ENCODE measurements at regions not wholly inside any gene's neighbourhood (a gene's known extent, or its start where the extent isn't known, plus 50 kb on each side); places are given as distances from the start of the nearest gene placed in this dataset.
"Not testable (repeated sequence)": the region's sequence is repeated elsewhere in the genome, so short reads cannot be mapped to it uniquely, and the experiment has no call there.

- DNase-seq: peak; percentile 91
Measured at GRCh38 chr6:17012421-17013225, 89.2 kb upstream of the STMND1 start.

DNA sequence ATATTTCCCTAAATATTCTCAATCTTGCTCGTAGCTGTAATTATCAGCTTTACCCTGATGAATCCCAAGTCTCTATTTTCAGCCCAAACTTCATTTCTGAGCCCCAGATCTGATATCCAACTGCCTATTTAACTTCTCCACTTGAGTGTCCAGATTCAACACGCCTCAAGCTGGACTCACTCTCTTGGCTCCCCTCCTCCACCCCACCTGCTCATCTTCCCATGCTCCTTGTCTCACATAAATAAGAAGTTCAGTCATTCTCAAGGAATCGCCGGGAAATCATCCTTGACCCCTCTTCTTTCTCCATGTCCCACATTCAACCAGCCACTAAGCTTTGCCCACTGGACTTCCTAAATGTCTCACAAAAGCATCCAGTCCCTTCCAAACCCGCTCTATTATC is 89.9 kb upstream of the STMND1 start:
- no peak for DNase-seq

GRCh38 chr6:17007749-17008148 is 94.1 kb upstream of the STMND1 start:
- DNase-seq: no peak

- no peak for DNase-seq
Measured at GRCh38 chr6:17006543-17006942, 95.3 kb upstream of the STMND1 start.

DNA sequence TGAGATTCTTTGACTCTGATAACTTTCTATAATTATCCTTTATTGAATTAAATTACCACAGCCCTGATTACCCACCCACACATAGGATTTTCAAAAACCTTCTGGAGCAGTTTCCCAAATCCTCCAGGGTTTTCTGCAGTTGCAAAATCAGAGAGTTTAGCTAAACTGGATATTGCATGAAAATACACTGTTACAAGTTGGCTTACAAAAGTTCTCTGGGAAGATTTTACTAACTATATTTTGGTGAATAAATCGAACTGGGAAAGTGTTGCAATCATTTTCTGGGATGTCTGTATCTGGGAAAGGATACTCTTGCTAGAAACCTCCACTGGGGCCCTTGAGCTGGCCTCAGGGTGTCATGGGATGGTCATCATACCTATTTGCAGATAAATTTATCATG is 97.6 kb upstream of the STMND1 start:
- DNase-seq: no peak

DNA sequence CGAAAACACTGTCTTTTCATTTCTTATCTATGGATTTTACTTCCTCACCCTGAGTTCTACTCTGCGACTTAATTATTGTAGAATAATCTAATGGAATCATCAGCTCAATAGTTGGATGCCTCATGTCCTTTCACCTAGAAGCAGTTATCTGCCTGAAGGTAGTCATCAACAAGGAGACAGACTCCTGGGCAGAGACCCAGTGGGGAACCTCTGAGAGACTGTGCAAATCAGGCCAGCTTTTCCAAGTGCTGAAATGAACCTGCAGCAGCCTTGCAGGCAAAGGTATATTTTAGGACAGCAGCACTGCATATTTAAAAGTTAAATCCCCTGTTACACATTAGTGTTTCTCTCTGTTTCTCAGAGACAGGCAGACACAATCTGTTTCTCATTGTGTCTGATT is 99.7 kb upstream of the STMND1 start:
- no peak for DNase-seq

GRCh38 chr6:17001188-17001587 is 100.7 kb upstream of the STMND1 start:
- peak; percentile 55 for DNase-seq

DNA sequence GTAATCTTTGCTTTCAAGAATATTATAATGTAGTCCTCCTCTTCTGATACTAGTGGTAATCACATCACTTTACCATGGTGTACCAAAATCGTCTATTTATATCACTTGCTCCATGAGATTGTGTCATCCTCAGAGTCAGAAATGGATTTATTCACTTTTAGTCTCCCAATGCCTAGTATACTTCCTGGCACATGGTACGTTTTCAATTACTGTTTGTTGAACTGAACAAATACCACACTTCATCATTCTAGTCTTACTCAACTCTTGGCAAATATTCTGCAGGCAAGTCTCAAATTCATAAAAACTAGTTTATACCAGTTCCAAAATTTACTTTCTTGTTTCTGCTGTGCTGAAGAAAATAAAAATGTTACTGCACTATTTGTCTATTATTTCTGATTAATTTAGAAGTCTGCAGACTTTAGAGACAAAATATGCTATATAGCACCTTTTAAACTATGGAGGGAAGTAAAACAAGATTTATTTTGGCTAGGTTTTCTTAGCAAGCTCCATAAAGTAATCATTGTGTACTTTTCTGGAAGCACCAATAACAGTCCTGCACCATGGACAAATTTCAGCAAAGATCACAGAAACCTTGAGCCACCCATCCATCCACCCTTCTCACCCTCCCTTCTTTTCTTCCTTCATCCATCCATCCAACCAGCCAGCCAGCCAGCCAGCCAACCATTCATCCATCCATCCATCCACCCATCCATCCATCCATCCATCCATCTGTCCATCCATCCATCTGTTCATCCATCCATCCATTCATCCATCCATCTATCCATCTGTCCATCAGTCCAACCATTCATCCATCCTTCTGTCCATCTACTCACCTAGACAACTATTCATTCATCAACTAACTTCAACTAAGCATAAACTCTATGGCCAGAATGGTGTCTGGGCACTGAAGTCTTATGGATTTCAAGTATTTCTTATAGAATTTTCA is 102.1 kb upstream of the STMND1 start:
- peak; percentile 89 for DNase-seq

- no peak for DNase-seq
Measured at GRCh38 chr6:16998461-16998860, 103.4 kb upstream of the STMND1 start.

- no peak for DNase-seq
Measured at GRCh38 chr6:16995511-16996250, 106.2 kb upstream of the STMND1 start.

DNA sequence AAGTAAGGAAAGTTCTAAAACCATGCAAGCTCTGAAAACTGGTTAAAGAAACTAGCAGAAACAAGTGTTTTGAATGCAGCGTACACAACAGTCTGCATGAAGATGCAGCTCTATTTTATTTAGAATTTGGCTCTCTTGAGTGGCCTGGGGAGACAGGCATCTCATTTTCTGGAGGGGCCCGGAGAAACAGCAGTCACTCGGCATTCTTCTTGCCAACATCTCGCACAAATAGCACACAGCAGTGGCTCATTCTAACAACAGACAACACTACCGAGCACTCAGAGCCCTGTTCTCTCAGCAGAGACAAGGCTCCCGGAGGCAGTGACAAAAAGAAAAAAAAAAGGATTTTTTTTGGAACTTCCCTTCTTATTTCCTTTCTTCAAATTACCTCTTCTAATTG is 108.5 kb upstream of the STMND1 start:
- no peak for DNase-seq

GRCh38 chr6:16991981-16992629 is 109.7 kb upstream of the STMND1 start:
- peak; percentile 54 for DNase-seq

GRCh38 chr6:16989976-16990375 is 111.9 kb upstream of the STMND1 start:
- DNase-seq: not testable (repeated sequence)

DNA sequence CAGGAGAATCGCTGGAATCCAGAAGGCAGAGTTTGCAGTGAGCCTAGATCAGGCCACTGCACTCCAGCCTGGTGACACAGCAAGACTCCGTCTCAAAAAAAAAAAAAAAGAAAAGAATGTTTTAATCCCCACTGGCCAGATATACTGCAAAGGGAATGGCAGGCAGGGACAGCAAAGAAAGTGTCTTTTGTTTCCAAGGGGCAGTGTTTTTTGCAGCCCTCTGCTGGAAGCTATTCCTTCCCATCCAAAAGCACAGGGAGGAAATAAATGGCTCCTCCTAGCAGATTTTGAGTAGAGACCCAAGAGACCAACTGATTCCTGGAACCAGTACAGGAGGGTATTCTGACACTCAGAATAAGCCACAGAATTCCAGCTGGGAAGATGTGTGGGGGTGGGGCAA is 112.5 kb upstream of the STMND1 start:
- DNase-seq: no peak

GRCh38 chr6:16987996-16988395 is 113.9 kb upstream of the STMND1 start:
- DNase-seq: no peak

- peak; percentile 88 for DNase-seq
Measured at GRCh38 chr6:16985513-16986284, 116.2 kb upstream of the STMND1 start.

DNA sequence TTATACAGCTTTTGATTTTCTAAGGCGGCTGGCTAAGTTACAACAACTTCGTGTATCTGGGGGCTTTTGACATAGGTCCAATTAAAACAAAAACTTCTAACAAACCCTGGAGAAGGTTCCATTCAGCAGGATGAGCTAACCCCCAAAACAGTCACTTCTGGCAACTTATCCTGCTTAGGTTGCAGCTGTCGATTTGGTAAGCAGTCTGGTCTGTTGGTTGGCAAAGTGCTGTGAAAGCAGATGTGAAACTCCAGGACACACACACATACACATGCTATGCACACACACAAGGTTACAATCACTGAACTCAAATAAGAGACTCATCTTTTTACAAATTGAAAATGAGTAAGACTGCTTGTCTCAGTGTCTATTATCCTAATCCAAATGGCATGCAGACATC is 119.0 kb upstream of the STMND1 start:
- peak; percentile 98 for DNase-seq

- DNase-seq: no peak
Measured at GRCh38 chr6:16979677-16980370, 122.0 kb upstream of the STMND1 start.

DNA sequence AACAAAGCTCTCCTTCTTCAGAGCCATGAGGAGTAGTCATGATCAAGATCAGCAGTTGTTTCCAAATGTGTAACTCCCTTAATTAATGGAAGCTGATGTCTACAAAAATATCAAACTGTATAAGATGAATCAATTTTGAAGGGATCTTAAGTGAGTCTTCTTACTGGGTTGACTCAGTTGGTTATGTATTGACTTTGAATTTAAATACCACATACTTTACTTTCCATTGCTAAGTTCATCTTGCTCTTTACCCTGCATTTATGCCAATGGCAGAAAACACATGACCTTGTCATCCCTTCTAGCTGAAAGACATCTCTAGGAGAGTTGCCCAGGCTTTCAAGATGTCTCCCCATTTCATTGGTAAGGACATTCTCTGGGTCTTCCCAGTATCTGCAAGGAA is 123.2 kb upstream of the STMND1 start:
- no peak for DNase-seq

GRCh38 chr6:16976385-16977183 is 125.3 kb upstream of the STMND1 start:
- no peak for DNase-seq
